Activated T-helper 2 cell treated with anti-CD3 and anti-CD28 coated beads, Interferon-gamma antibody, Interleukin-2, Interleukin-4, amounts not matched to agents 10 μg/mL and 5 μg/mL and 100 μg/mL, durations not matched to agents 14 hours and 24 hours and 36 hours (primary cell): ENCODE measurements at regions not wholly inside any gene's neighbourhood (a gene's known extent, or its start where the extent isn't known, plus 50 kb on each side); places are given as distances from the start of the nearest gene placed in this dataset.
"Not testable (repeated sequence)": the region's sequence is repeated elsewhere in the genome, so short reads cannot be mapped to it uniquely, and the experiment has no call there.

Source experiments
- DNase-seq: peaks from one replicate; pipeline ENCODE4 v3.0.0; 2021; ENCODE audit warnings: low spot score
- H3K27ac Mint-ChIP-seq: one replicate; pipeline ENCODE4 v1.8.0; 2021; ENCODE audit warnings: mixed read lengths
- H3K27me3 Mint-ChIP-seq: one replicate; pipeline ENCODE4 v1.8.0; 2021; ENCODE audit warnings: low read depth, mixed read lengths
- H3K36me3 Mint-ChIP-seq: one replicate; pipeline ENCODE4 v1.8.0; 2021; ENCODE audit warnings: low read depth, mixed read lengths
- H3K4me1 Mint-ChIP-seq: one replicate; pipeline ENCODE4 v1.8.0; 2021; ENCODE audit warnings: low read depth, mixed read lengths
- H3K4me3 Mint-ChIP-seq: one replicate; pipeline ENCODE4 v1.8.0; 2021; ENCODE audit warnings: low read depth, mild to moderate bottlenecking, moderate library complexity, mixed read lengths
- H3K9me3 Mint-ChIP-seq: one replicate; pipeline ENCODE4 v1.8.0; 2021; ENCODE audit warnings: mixed read lengths
- intact Hi-C: fragments of 100-400 bp; cut with micrococcal nuclease; formaldehyde crosslinking; loops from one replicate; pipeline ENCODE4 v1.15.1; 2023

DNA sequence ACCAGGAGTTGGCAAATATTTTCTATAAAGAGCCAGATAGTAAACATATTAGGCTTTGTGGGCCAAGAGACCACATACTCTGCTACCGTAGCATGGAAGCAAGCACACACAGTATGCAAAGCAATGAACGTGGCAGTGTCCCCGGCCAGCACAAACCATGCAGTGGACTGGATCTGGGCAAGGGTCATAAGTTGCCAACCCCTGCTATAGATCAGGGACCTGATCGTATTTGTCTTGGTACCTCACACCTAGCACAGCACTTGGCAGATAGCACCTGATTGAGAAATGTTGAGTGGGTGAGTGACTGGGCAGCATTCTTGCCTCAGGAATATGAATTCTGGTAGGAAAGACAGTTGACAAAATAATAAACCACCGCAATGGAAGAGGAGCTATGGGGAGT is 331.9 kb downstream of the FGFR2 start:
- no peaks in the 10 kb centered on the region for H3K9me3 Mint-ChIP-seq

GRCh38 chr10:121267236-121268003 is 330.8 kb downstream of the FGFR2 start:
- no peak for DNase-seq
- no peaks in the 10 kb centered on the region for H3K36me3 Mint-ChIP-seq
- no peak overlapping the region for H3K27ac Mint-ChIP-seq
- intact Hi-C loops = no loop called here
- H3K4me3 Mint-ChIP-seq = no peak overlapping the region
- H3K4me1 Mint-ChIP-seq = no peaks in the 10 kb centered on the region
- H3K9me3 Mint-ChIP-seq = no peaks in the 10 kb centered on the region
- no peaks in the 10 kb centered on the region for H3K27me3 Mint-ChIP-seq

More for the DNA sequence above, 331.9 kb downstream of the FGFR2 start:
- H3K4me1 Mint-ChIP-seq = no peaks in the 10 kb centered on the region
- DNase-seq = no peak
- no peaks in the 10 kb centered on the region for H3K27me3 Mint-ChIP-seq
- no peaks in the 10 kb centered on the region for H3K36me3 Mint-ChIP-seq
- H3K4me3 Mint-ChIP-seq = no peak overlapping the region
- intact Hi-C loops = no loop called here
- H3K27ac Mint-ChIP-seq = no peak overlapping the region

DNA sequence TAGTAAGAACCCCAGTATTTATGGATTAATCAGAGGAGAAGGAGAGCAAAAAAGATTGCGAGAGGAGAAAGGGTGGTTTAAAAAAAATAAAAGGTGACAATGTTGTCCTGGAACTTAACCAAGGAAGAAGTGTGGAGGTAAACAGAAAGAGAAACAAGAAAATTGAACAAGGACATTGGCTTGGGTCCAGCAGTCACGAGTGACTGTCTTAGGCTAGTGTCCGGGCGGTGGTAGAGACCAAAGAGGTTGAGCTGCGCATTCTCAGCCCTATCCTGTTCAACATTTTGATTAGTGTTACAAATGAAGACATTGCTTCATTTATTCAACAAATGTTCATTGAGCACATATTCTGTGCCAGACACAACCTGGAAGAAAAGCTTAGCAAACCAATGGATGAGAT is 329.9 kb downstream of the FGFR2 start:
- intact Hi-C loops = no loop called here
- Mint-ChIP-seq H3K4me1 (no peaks in the 10 kb centered on the region), H3K36me3 (no peaks in the 10 kb centered on the region), H3K27ac (no peak overlapping the region), H3K9me3 (no peaks in the 10 kb centered on the region), H3K4me3 (no peak overlapping the region), H3K27me3 (no peaks in the 10 kb centered on the region)
- no peak for DNase-seq

DNA sequence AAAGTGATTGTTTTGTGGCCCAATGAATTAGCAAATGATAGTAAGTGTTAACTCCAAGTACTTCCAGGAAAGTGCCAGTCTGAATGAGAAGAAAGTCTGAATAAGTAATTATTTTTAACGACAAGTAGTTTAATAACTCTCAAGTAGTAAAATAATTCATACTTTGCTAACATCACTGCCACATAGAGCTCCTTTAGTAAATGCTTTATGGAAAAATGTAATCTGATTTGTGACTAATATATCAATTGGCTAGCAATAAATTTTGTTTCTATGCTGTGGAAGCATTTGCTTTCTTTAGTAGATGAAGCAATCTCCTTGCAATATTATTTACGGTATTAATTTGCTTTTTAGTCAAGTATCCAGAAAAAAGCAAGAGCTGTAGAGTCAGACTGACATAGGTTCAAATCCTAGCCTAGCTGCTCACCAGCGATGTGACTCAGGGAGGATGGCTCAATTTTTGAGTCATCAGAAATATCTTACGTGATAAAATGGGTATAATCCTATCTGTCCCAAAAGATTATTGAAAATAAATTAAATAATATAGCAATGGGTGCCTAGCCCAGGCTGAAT is 329.3 kb downstream of the FGFR2 start:
- intact Hi-C loops = no loop called here
- no peak for DNase-seq
- Mint-ChIP-seq H3K9me3 (no peaks in the 10 kb centered on the region), H3K36me3 (no peaks in the 10 kb centered on the region), H3K27me3 (no peaks in the 10 kb centered on the region), H3K4me3 (no peak overlapping the region), H3K27ac (no peak overlapping the region), H3K4me1 (no peaks in the 10 kb centered on the region)

- no peaks in the 10 kb centered on the region for H3K36me3 Mint-ChIP-seq
- no peaks in the 10 kb centered on the region for H3K9me3 Mint-ChIP-seq
- H3K4me3 Mint-ChIP-seq = no peak overlapping the region
- H3K4me1 Mint-ChIP-seq = no peaks in the 10 kb centered on the region
- no peak overlapping the region for H3K27ac Mint-ChIP-seq
- no peak for DNase-seq
- H3K27me3 Mint-ChIP-seq = no peaks in the 10 kb centered on the region
- intact Hi-C loops = no loop called here
These were observed 327.3 kb downstream of the FGFR2 start for GRCh38 chr10:121270906-121271305.

- Mint-ChIP-seq H3K4me1 (no peaks in the 10 kb centered on the region), H3K27ac (no peak overlapping the region), H3K36me3 (no peaks in the 10 kb centered on the region), H3K9me3 (peaks cover 10% of the 10 kb centered on the region), H3K27me3 (no peaks in the 10 kb centered on the region), H3K4me3 (no peak overlapping the region)
- intact Hi-C loops = no loop called here
- DNase-seq = no peak
These were observed 322.2 kb downstream of the FGFR2 start for GRCh38 chr10:121276046-121276445.

DNA sequence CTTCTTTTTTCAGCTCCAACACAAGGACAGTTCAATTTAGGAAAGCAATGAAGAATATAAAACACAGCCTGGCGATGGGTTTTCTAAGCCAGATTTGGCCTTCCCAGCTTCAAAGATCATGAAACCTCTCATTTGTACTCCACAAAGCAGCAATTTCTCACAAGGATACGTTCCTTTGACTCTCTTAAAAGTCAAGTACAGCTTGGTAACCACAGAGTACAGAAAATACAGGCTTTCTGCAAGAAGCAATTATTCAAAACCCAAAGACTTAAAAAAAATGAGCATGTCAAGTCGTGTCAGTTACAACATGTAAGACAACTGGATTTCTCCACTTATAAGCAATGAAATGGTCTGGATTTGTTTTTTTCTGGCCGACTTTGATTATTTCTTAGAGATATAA is 321.4 kb downstream of the FGFR2 start:
- no peak overlapping the region for H3K27ac Mint-ChIP-seq

DNA sequence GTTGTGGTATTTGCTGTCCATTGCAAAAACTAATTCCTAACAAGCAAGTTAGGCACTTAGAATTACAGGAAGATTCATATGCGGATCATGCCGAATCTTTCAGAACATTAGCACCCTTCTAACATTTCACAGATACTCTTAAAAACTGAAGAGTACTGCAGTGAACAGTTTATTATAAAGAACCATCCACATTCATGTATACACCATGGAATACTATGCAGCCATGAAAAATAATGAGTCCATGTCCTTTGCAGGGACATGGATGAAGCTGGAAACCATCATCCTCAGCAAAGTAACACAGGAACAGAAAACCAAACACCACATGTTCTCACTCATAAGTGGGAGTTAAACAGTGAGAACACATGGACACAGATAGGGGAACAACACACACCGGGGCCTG is 319.9 kb downstream of the FGFR2 start:
- H3K4me3 Mint-ChIP-seq, DNase-seq, H3K36me3 Mint-ChIP-seq, H3K27ac Mint-ChIP-seq, intact Hi-C loops, H3K4me1 Mint-ChIP-seq, H3K27me3 Mint-ChIP-seq: not testable (repeated sequence)
- peaks cover 10% of the 10 kb centered on the region for H3K9me3 Mint-ChIP-seq

More for the DNA sequence above, 321.4 kb downstream of the FGFR2 start:
- H3K4me1 Mint-ChIP-seq = no peaks in the 10 kb centered on the region
- peaks cover 10% of the 10 kb centered on the region for H3K9me3 Mint-ChIP-seq
- H3K27me3 Mint-ChIP-seq = no peaks in the 10 kb centered on the region
- DNase-seq = no peak
- H3K36me3 Mint-ChIP-seq = no peaks in the 10 kb centered on the region
- intact Hi-C loops = no loop called here
- H3K4me3 Mint-ChIP-seq = no peak overlapping the region

GRCh38 chr10:121281576-121281975 is 316.7 kb downstream of the FGFR2 start:
- H3K36me3 Mint-ChIP-seq = no peaks in the 10 kb centered on the region
- H3K4me3 Mint-ChIP-seq = no peak overlapping the region
- intact Hi-C loops = no loop called here
- H3K27ac Mint-ChIP-seq = no peak overlapping the region
- H3K9me3 Mint-ChIP-seq = peaks cover 10% of the 10 kb centered on the region
- no peaks in the 10 kb centered on the region for H3K4me1 Mint-ChIP-seq
- no peak for DNase-seq
- H3K27me3 Mint-ChIP-seq = no peaks in the 10 kb centered on the region

DNA sequence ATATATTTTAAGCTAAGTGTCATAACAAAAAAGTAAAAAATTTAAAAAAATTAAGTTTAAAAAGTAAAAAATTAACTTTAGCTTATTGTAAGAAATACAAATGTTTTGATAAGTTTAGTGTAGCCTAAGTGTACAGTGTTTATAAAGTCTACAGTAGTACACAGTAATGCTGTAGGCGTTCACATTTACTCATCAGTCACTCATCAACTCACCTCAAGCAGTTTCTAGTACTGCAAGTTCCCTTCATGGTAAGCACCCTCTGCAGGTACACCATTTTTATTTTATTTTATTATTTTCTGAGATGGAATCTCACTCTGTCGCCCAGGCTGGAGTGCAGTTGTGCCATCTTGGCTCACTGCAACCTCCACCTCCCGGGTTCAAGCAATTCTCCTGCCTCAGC is 316.0 kb downstream of the FGFR2 start:
- DNase-seq = no peak
- H3K36me3 Mint-ChIP-seq = no peaks in the 10 kb centered on the region
- peaks cover 9% of the 10 kb centered on the region for H3K9me3 Mint-ChIP-seq
- intact Hi-C loops = no loop called here
- H3K27me3 Mint-ChIP-seq = no peaks in the 10 kb centered on the region
- H3K4me1 Mint-ChIP-seq = no peaks in the 10 kb centered on the region
- no peak overlapping the region for H3K27ac Mint-ChIP-seq
- H3K4me3 Mint-ChIP-seq = no peak overlapping the region

GRCh38 chr10:121282797-121283515 is 315.3 kb downstream of the FGFR2 start:
- intact Hi-C loops = no loop called here
- no peak overlapping the region for H3K27ac Mint-ChIP-seq
- H3K4me3 Mint-ChIP-seq = no peak overlapping the region
- no peaks in the 10 kb centered on the region for H3K4me1 Mint-ChIP-seq
- no peaks in the 10 kb centered on the region for H3K36me3 Mint-ChIP-seq
- H3K9me3 Mint-ChIP-seq = peaks cover 3% of the 10 kb centered on the region
- H3K27me3 Mint-ChIP-seq = no peaks in the 10 kb centered on the region
- DNase-seq = no peak

DNA sequence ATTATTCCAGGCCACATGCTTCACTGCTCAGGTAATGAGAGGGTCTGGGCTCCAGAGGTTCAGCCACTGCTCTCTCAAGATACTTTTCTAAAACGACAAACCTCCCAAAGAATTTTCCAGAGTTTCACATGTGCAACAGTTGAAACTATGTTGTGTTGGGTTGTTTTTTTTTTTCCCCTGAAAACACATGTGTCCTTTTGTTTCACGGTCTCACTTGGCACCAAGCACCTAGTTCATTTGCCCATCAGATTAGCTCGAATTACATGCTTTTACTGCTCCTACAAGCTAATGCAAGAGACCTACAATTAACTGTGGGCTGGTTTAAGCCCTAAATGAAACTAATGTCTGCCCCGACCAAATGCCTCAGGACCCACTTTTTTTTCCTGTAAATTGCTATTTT is 313.3 kb downstream of the FGFR2 start:
- Mint-ChIP-seq H3K27ac (no peak overlapping the region), H3K36me3 (no peaks in the 10 kb centered on the region), H3K4me3 (no peak overlapping the region), H3K27me3 (no peaks in the 10 kb centered on the region), H3K9me3 (no peaks in the 10 kb centered on the region), H3K4me1 (no peaks in the 10 kb centered on the region)
- no peak for DNase-seq
- intact Hi-C loops = no loop called here
